HuH-7.5 (cell line): ENCODE measurements at regions not wholly inside any gene's neighbourhood (a gene's known extent, or its start where the extent isn't known, plus 50 kb on each side); places are given as distances from the start of the nearest gene placed in this dataset.
A peak's percentile ranks its signal among the peaks of the same experiment; 100 is the strongest.

Experiments
- DNase-seq: peaks from one replicate; pipeline ENCODE4 v3.0.0; 2011; ENCODE audit warnings: low spot score

DNA sequence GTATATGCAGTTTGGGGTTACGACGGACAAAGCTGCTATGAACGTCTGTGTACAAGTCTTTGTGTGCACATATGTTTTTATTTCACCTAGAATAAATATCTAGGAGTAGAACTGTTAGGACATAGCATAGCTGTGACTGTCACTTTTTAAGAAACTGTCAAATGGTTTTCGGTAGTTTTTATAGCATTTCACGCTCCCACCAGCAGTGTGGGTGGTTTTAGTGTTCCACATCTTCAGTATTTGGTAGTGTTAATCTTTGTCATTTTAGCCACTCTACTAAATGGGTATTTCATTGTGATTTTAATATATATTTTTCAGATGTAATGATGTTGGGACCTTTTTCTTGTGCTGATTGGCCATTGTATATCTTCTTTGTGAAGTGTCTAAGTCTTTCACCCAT is 109.1 kb upstream of the BCAT1 start:
- DNase-seq, result no peak

- DNase-seq, result no peak
These were observed 107.7 kb upstream of the BCAT1 start for GRCh38 chr12:25056486-25057130.

DNA sequence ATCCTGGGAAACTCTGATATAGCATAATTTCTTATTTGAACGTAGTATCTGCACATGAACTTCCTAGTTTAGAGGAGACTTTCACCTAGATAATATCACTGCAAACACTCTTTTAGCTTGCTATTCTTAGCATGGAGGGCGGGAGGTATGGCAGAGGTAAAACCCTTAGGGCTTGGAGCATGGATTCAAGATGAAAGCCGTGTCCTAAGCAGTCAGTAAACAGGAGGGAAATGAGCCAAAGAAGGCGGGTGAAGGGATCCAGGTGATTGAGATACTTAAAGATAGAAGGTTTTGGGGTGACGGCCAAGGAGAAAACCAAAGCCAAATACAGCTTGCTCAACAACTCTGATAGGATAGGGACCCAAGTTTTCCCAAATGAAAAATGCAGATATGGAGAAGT is 107.1 kb upstream of the BCAT1 start:
- DNase-seq, result no peak

DNA sequence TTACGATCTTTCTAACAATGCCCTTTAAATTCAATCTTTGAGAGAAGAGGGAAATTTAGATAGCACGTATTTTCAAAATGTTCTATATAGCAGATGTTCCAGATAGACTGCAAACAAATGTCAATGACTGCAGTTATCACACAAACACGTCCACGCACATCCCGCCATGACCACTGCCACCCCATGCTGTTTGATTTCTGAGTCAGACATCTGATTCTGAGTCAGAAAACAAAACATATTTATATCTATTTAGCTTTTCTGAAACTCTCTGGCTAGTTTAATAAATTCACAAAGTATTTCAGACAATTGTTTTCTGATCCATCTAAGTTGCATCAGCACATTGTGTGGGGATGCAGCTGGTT is 105.9 kb upstream of the BCAT1 start:
- no peak for DNase-seq

DNA sequence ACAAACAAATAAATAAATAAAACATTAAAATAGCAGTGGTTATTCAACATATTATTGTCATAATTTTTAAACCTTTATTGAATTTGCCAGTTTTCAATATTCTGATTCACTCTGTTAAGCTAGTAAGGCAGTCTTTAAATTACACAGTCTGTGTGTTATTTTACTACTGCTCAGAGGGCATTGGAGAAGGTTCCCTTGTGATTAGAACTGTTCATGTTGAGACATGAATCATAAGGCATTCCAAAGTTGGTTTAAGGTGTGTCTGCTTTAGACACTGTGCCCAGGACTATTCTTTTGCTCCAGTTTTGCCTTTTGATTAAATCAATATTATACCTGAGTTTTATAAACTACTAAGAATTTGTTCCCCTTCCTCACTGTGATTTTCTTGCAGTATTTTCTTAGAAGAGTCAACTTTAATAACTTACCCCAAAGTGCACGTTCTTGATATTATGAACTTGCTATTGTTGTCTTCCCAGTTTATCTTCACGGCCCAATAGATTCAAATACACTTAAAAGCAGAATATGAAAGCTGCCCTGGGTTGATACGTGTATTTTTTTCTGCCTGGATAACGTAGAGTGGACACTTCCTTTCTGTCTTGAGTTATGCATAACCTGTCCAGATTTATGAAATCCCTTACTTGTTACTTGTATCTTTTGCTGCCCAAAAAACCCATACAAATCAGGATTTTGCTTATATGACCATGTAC is 105.3 kb upstream of the BCAT1 start:
- no peak for DNase-seq

GRCh38 chr12:25052914-25053211 is 104.0 kb upstream of the BCAT1 start:
- DNase-seq, result no peak

DNA sequence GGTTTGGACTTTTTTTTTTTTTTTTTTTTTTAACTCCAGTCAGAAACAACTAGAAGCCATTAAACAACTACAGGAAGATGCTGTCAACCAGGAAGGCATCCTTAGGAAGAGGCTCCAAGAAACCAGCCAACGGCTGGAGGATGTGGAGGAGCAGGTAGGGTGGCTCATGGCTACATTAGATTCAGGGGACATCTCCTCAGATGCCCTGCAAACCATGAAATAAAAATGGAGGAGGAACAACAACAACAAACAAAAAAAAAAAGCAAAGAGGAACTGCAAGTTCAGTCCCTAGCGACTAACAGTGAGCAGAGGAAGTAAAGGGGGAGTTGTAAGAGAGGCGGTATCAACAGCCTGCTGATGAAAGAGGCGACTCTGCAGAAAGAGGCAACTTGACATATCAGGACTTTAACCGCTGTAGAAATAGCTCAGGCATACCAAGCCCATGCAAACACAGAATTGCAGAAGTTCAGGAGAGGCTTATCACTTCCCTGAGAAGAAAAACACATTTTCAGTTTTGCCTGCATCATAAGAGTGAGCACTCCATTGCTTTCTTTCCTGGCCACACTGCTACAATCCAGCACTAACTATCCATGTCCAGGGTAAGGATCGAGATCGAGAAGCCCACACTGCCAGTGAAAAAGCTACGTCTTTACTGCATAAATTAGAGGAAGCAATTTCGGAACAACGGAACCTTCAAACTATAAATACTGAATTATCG is 103.5 kb upstream of the BCAT1 start:
- DNase-seq, result peak; percentile 37

DNA sequence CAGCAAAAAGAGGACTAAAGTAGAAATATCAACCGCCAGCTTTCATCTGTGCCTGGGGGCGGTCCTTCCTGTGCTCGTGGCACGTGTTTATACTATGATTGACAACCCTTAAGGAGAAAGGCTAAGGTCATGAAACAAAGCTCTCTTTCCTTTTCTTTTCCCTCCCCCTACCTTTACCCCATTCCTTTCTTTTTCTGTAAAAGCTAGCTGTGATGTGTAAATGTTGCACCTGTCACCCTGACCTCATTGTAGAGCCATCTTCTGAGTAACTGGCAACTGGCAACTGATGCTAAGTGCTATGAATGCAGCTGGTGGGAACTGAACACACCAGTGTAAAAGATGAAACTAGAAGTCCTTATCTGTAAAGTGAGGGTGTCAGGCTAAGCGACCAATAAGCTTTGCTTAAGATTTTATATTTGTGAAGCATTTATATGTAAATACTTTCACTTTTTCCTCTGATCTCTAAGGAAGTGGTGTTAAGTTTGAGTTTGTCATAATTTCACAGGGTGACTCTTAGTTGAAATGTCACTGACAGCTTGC is 102.8 kb upstream of the BCAT1 start:
- no peak for DNase-seq

DNA sequence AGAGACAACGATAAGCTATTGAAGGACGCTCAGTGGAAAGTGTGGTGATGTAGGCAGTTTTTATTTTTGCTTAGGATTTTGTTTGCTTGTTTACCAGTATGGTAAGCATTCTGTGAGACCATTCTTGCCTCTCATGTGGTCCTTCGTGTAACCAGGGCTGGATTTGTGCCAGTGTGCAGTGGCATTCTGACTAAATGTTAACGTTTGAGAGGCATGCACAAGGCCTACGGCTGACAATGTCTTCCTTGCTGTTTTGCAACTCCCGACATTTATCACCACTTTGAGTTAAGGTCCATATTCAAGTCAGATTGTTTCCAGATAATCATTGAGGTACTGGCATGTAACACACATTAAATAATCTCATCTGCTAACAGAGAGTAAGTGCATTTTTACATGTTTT is 102.3 kb upstream of the BCAT1 start:
- no peak for DNase-seq

- no peak for DNase-seq
These were observed 97.0 kb upstream of the BCAT1 start for GRCh38 chr12:25045869-25046268.

GRCh38 chr12:25041006-25041741 is 92.3 kb upstream of the BCAT1 start:
- DNase-seq, result no peak

DNA sequence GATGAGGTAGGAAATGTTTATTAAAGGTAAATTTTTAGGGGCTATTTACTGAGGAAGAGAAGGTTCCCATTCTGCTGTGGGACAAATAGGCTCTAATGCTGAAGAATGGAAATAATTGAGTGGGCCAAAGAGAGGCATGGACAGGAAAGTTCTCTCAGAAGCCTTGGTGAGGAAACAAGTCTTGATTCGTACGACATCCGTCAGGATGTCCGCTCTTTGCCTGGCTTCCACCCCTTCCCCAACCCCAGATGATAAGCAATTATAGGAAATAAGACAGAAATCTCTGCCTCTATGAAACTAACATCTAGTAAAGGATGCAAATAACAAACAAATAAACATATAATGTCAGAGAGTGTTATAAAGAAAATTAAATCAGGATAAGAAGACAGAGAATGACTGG is 91.7 kb upstream of the BCAT1 start:
- no peak for DNase-seq

- DNase-seq, result no peak
These were observed 85.8 kb upstream of the BCAT1 start for GRCh38 chr12:25034676-25035075.

DNA sequence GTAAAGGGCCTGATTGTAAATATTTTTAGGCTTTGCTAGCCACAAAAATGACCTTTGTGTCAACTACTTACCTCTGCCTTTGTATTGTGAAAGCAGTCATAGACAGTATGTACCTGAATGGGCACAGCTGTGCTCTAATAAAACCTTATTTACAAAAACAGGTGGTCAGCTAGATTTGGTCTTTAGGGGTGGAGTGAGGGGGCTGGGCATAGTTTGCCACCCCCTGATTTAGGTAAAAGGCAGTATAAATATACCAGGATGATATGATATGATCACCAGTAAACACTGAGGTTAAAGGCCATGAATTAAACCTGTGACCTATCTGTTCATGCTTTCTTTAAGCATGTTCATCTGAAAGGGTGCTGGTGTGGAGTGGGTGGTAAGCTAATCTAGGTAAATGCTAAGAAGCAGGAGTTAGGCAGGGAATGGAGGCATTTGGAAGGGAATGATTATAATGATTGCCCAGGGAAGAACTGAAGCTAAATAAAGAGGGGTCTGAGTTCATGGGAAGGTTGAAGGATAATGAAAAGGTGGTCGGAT is 77.1 kb upstream of the BCAT1 start:
- no peak for DNase-seq

DNA sequence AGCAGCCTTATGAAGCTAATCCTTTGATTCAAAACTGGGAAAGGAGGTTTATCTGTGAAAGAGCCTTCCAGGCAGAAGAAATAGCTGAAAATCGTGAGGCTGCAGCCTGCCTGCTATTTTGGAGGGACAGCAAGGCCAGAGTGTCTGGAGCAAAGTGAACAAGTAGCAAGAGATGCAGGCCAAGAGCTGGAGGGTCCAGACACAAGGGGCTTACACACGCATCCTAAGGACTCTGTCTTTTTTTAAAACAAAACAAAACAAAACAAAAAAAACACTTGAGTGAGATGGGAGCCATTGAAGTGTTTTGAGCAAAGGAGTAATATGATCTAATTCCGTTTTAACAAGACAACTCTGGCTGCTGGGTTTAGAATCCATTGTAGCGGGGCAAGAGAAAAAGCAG is 76.4 kb upstream of the BCAT1 start:
- no peak for DNase-seq

DNA sequence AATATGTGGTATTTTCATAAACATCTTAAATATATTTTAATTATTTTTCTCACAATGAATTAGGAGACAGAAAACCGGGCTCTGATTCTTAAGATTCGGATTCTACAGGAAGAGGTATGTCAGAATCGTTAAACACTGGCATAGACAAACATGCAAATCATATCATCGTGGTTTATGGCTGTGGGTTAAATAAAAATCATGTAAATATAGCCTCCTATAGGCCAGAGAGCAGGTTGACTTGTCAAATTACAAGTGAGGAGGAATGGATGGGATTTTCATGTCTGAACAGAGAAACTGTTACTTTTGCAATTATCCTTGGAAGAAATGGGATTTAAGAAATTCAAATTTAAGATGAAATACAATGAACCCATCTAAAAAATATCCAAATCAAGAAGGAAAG is 74.9 kb upstream of the BCAT1 start:
- DNase-seq, result no peak

- no peak for DNase-seq
These were observed 71.8 kb upstream of the BCAT1 start for GRCh38 chr12:25020621-25021243.

DNA sequence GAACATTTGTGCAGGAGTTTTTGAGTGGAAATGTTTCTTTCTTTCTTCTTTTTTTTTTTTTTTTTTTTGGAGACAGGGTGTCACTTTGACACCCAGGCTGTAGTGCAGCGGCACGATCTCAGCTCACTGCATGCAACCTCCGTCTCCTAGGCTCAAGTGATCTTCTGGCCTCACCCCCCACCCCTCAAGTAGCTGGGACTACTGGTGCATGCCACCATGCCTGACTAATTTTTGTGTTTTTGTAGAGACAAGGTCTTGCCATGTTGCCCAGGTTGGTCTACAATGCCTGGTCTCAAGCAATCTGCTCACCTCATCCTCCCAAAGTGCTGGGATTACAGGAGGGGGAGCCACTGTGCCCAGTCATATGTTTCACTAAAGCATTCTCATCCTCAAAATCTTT is 69.2 kb upstream of the BCAT1 start:
- no peak for DNase-seq

GRCh38 chr12:25017336-25017735 is 68.4 kb upstream of the BCAT1 start:
- no peak for DNase-seq

DNA sequence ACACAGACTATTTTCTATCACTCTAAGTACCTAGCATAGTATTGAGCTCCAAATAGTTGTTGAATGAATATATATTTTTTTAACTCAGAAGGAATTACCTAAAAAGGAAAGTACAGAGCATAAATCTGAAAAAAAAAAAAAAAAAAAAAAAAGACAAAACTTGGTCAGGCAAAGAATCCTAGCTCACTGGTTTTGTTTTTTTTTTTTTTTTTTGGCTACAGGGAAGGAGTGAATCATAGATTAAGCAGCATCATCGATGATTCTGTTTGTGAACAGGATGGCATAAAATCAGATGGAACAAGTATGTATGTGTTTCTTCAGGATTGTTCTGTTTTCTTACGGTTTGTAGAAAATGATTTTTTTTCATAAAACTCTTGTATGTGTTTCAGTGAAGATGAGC is 66.1 kb upstream of the BCAT1 start:
- no peak for DNase-seq

- DNase-seq, result no peak
These were observed 64.2 kb upstream of the BCAT1 start for GRCh38 chr12:25013061-25013460.

- DNase-seq, result no peak
These were observed 60.7 kb upstream of the BCAT1 start for GRCh38 chr12:25009496-25010092.
